ENCODE measurements at regions not wholly inside any gene's neighbourhood (a gene's known extent, or its start where the extent isn't known, plus 50 kb on each side); places are given as distances from the start of the nearest gene placed in this dataset.

- no peak for DNase-seq
Observed at GRCh38 chr6:142561511-142562265, 259.9 kb downstream of the ADGRG6 start.

- no peak for DNase-seq
Observed at GRCh38 chr6:142562865-142563264, 261.1 kb downstream of the ADGRG6 start.

DNA sequence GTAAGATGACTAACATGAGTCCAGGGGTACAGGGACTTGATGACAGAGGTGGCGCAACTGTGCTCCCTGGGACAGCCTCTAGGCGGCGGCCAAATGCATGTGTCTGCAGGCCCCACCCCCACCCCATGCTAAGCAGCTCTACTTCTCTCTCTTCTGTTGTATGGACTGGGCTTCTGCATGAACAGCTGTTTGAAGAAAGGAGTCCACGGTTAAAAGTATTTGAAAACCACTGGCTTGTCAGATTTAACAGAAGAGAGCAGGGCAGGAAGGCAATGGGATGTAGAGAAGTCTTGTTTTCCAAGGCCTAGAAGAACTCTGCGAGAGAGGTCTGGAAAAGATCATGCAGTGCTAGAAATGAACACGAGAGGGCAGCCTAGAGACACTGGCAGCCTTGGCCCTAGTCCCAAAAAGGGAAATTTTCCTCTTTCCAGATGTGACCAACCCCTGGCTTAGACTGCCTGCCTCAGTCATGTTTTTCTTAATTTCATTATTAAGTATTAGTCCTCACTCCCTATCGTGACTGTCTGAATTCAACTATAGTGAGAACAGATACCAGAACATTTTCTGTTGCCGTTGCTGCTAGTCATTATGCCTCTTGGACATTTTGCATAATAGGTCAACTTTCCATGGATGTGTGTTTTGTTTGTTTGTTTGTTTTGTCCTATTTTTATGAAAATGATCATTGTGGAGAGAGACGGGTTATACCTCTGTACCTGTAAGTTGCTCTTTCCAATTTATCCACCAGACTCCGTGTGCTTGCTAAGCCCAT, 265.0 kb downstream of the ADGRG6 start:
- peak; percentile 26 for DNase-seq

DNA sequence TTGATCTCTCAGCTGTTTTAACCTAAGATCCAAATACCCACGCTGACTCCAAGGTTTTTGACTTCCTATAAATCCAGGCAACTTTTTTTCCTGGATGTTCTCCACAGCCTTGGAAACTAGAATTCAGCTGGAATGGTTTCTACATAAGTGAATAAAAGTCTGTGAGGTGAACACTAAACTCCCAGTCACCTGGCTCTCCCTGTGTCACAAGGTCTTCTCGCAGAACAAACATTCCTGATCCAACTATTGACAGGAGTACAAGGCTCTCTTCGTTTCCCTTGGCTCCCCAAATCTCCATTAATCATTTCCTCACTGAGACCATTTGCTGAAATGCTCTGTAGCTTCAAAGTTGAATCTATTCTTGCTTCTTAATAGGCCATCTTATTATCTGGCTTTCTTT, 265.7 kb downstream of the ADGRG6 start:
- DNase-seq: no peak

GRCh38 chr6:142568857-142569597, 267.2 kb downstream of the ADGRG6 start:
- DNase-seq: no peak

DNA sequence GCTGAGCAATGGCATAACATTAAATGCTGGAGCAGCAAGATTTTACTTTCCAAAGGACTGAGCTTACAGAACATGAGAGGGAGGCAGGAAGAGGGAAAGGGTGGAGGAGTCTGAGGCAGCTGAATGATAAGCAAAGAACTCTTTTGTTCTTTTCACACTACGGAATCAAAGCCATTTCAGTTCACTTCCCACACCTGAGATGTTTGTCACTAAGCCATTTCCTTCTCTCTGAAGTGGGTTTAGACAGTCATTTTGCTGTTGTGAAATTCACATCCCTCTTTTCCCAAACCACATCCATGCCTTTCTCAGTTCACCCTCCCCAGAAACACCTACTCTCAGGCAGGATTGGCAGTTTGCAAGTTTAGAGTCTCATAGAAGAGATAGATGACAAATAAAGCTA, 267.9 kb downstream of the ADGRG6 start:
- no peak for DNase-seq

GRCh38 chr6:142570221-142570671, 268.4 kb downstream of the ADGRG6 start:
- DNase-seq: no peak

GRCh38 chr6:142592876-142593275, 291.1 kb downstream of the ADGRG6 start:
- no peak for DNase-seq

DNA sequence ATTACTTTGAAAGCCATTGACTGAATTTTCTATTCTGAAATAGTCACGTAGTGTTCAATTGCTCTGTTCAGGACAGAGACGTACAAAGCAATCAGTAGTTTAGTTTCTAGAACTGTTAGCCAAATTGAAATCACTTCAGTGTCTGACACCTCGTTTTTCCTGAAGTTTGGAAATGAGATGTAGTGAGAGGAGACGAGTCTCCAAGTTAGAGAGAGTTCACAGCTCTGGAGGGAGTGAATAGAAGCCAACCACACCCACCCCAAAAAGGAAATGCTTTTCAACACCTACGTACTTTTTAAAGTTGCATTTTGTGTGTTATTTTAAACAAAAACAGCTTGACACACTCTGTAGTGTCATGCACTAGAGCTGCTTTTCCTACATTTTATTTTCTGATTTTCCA, 296.0 kb downstream of the ADGRG6 start:
- no peak for DNase-seq

- no peak for DNase-seq
Observed at GRCh38 chr6:142601427-142601826, 299.6 kb downstream of the ADGRG6 start.

DNA sequence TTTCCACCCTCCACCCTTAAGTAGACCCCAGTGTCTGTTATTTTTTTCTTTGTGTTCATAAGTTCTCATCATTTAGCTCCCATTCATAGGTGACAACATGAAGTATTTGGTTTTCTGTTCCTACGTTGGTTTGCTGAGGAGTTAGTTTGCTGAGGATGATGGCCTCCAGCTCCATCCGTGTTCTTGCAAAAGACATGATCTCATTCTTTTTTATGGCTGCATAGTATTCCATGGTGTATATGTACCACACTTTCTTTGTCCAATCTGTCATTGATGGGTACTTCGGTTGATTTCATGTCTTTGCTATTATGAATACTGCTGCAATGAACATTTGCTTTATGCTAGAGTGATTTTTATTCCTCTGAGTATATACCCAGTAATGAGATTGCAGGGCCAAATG, 301.2 kb downstream of the ADGRG6 start:
- no peak for DNase-seq

GRCh38 chr6:142605922-142606485, 304.2 kb downstream of the ADGRG6 start:
- no peak for DNase-seq

- DNase-seq: no peak
Observed at GRCh38 chr6:142612956-142613355, 311.1 kb downstream of the ADGRG6 start.

DNA sequence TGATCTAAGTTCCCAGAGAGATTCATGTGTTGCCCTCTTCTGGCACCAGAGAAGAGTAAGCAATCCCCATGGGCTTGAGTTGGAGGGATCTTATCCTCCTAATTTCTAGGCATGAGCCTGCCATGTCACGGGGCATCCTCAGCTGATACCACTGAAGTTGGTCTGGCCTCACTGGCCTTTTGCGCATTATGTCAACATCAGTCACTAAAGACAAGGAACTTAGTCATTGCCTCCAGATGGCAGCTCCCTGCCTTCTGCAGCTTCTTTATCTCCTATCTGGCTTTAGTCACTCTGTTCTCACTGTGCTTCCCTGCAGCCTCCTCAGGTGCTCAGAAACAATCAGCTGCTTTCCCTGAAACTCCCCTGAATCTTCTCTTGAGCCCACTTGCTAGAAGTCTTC, 312.2 kb downstream of the ADGRG6 start:
- no peak for DNase-seq

GRCh38 chr6:142617158-142617557, 315.4 kb downstream of the ADGRG6 start:
- DNase-seq: no peak

- DNase-seq: no peak
Observed at GRCh38 chr6:142621822-142622221, 320.0 kb downstream of the ADGRG6 start.

GRCh38 chr6:142624978-142625715, 319.8 kb downstream of the HIVEP2 start:
- DNase-seq: no peak

DNA sequence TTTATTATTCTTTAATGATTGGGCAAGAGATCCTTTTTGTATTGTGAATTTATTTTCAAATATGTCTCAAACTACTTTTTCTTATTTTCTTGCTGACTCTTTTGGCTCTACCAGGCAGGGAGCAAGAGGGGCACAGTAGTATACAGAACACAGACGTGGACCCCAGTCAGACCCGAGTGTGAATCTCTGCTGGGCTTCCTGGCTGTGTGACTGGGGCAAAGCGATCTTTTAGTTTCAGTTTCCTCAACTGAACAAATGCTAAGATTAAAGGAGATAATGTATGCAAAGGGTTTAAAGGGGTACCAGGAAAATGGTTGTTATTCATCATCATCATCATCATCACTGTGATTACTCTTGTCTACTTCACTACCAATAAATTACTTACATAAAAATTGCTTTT, 317.5 kb downstream of the HIVEP2 start:
- DNase-seq: no peak

DNA sequence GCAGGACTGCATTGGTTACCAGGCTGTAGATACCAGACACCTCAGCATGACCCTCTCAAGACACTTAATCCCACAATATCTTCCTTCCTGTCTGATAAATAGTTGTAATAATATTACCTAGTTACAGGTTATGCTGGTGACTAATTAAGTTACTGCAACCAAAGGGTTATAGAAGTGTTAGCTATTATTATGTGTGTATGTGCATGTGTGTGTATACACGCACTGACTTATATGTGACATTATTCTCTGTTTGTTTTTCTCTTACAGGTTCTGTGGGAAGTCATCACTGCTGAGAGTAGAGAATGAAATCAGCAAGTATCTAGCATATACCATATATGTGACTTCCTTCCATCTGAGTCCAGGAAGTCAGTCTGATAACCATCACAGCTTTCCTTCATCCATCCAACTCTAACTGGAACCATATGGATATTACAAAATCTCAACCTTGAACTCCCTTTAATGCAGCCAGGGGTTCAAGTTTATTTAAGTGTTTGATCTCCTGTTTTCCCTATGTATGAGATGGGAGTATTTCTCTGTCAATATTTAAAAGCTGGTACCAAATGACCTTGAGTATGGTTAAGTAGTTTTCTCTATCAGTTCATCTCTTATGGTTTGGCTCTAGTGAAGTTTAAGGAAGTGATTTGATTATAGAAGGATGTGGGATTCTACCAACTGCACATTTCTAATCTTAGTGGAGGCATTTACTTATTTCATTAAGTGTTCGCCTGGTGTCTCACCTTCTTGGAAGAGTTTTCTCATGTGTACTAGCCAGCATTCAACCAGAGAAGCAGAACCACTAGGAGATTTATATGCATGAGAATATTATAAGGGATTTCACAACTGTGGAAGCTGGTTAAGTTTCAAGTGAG, 313.2 kb downstream of the HIVEP2 start:
- DNase-seq: no peak

- no peak for DNase-seq
Observed at GRCh38 chr6:142633317-142633716, 311.7 kb downstream of the HIVEP2 start.

DNA sequence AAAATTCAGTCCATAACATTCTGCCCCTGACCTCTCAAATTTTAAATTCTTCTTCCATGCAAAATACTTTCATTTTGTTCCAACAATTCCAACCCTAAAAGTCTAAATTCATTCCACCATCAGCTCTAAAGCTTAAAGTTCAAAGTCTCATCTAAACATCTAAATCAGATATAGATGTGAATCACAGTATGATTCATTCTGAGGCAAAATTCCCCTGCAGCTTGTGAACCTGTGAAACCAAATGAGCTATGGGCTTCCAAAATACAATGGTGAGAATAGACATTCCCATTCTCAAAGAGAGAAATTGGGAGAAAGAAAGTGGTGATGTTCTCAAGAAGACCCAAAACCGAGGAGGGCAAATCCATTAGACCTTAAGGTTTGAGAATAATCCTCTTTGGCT, 309.8 kb downstream of the HIVEP2 start:
- no peak for DNase-seq
